Tibial nerve (tissue), 4 donors: ENCODE measurements at regions not wholly inside any gene's neighbourhood (a gene's known extent, or its start where the extent isn't known, plus 50 kb on each side); places are given as distances from the start of the nearest gene placed in this dataset.

Source experiments
- EP300 ChIP-seq, 2 donors: sonication (generic); formaldehyde crosslinking; IDR thresholded peaks; one replicate each; pipeline ENCODE4 v1.6.1; 2017; ENCODE audit warnings: antibody characterized with exemption in 2 of 2, mild to moderate bottlenecking in 1 of 2
- POLR2A ChIP-seq, 2 donors: fragments of 450-650 bp; IDR thresholded peaks; one replicate each; pipeline ENCODE4 v1.6.1; 2017; ENCODE audit warnings: antibody characterized with exemption in 2 of 2, mild to moderate bottlenecking in 2 of 2, moderate library complexity in 2 of 2
- TF ChIP-seq, protein P1 (sequence below), 5 experiments: fragments of 200-600 bp in 3 of 5; fragments of 450-650 bp in 2 of 5; sonication (generic) in 3 of 5; IDR thresholded peaks; one replicate each; pipeline ENCODE4 v1.5.1; 2016 to 2019; ENCODE audit warnings: antibody characterized with exemption in 5 of 5, mild to moderate bottlenecking in 3 of 5, moderate library complexity in 2 of 5

DNA sequence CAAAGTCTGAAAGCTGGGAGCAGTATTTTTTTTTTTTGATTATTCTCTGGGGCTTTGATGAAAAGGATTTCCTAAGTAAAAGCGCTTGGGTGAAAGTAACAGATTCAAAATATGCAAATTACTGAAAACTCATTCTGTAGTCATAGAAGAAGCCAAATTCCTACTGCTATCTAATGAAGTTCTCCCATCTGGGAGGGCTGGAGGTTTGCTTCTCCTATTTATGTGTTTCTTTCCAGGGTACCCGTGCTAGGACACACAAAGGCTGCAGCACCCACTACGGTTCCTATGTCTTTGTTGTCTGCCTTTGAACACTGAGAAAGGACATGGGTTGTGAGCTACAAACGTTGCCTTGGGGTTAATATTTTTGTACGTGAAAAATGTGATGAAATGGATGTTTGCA, 324.7 kb upstream of the KAZN start:
- TF ChIP-seq, protein P1, sequence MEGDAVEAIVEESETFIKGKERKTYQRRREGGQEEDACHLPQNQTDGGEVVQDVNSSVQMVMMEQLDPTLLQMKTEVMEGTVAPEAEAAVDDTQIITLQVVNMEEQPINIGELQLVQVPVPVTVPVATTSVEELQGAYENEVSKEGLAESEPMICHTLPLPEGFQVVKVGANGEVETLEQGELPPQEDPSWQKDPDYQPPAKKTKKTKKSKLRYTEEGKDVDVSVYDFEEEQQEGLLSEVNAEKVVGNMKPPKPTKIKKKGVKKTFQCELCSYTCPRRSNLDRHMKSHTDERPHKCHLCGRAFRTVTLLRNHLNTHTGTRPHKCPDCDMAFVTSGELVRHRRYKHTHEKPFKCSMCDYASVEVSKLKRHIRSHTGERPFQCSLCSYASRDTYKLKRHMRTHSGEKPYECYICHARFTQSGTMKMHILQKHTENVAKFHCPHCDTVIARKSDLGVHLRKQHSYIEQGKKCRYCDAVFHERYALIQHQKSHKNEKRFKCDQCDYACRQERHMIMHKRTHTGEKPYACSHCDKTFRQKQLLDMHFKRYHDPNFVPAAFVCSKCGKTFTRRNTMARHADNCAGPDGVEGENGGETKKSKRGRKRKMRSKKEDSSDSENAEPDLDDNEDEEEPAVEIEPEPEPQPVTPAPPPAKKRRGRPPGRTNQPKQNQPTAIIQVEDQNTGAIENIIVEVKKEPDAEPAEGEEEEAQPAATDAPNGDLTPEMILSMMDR (IDR thresholded peaks at IDR 0.05) = no peak
- TF ChIP-seq POLR2A (IDR thresholded peaks at IDR 0.05) = no peak
- TF ChIP-seq EP300 (IDR thresholded peaks at IDR 0.05) = no peak
